Gastroesophageal sphincter (tissue), 3 donors: ENCODE measurements at regions not wholly inside any gene's neighbourhood (a gene's known extent, or its start where the extent isn't known, plus 50 kb on each side); places are given as distances from the start of the nearest gene placed in this dataset.

ENCODE experiments used
- EP300 ChIP-seq: sonication (generic); formaldehyde crosslinking; IDR thresholded peaks from one replicate; pipeline ENCODE4 v1.6.1; 2017; ENCODE audit warnings: antibody characterized with exemption, mild to moderate bottlenecking
- POLR2A ChIP-seq, 2 donors: fragments of 450-650 bp; IDR thresholded peaks; one replicate each; pipeline ENCODE4 v1.6.1; 2017; ENCODE audit warnings: antibody characterized with exemption in 2 of 2, mild to moderate bottlenecking in 2 of 2, moderate library complexity in 1 of 2
- TF ChIP-seq, protein P1 (sequence below), 4 experiments: fragments of 200-600 bp in 2 of 4; fragments of 450-650 bp in 2 of 4; sonication (generic) in 1 of 4; IDR thresholded peaks; one replicate each; pipeline ENCODE4 v1.5.1; 2017 to 2019; ENCODE audit warnings: antibody characterized with exemption in 4 of 4, mild to moderate bottlenecking in 2 of 4, moderate library complexity in 2 of 4

DNA sequence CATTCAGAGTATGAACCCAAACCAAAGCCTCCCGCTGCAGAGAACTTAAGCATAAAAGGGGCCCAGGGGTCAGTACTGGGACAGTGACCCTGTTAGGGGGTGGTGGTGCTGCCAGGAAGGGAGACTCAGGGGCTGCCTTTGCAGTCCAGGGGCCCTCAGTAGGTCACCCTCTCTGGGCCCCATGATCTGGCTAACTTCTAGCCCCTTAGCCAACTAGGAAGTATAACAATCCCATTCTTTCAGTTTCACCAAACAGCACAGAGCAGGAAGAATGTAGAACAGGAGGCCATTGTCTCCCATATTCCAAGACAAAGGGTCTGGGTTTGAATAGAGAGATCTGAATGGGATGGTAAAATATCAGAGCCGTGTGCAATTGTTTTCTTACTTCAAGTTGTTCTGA lies 378.6 kb upstream of the C16orf82 start:
- TF ChIP-seq, protein P1, sequence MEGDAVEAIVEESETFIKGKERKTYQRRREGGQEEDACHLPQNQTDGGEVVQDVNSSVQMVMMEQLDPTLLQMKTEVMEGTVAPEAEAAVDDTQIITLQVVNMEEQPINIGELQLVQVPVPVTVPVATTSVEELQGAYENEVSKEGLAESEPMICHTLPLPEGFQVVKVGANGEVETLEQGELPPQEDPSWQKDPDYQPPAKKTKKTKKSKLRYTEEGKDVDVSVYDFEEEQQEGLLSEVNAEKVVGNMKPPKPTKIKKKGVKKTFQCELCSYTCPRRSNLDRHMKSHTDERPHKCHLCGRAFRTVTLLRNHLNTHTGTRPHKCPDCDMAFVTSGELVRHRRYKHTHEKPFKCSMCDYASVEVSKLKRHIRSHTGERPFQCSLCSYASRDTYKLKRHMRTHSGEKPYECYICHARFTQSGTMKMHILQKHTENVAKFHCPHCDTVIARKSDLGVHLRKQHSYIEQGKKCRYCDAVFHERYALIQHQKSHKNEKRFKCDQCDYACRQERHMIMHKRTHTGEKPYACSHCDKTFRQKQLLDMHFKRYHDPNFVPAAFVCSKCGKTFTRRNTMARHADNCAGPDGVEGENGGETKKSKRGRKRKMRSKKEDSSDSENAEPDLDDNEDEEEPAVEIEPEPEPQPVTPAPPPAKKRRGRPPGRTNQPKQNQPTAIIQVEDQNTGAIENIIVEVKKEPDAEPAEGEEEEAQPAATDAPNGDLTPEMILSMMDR (IDR thresholded peaks at IDR 0.05) = no peak
- TF ChIP-seq POLR2A (IDR thresholded peaks at IDR 0.05) (no peak), EP300 (no peak)
